ENCODE measurements at regions not wholly inside any gene's neighbourhood (a gene's known extent, or its start where the extent isn't known, plus 50 kb on each side); places are given as distances from the start of the nearest gene placed in this dataset.

- POLR2A ChIA-PET = no interaction called here
- CTCF ChIA-PET = no interaction called here
- Histone ChIP-seq H3K79me2 (ENCODE audit: control insufficient read depth, insufficient read depth, low read length) (no peaks in the 10 kb centered on the region), H3K4me1 (ENCODE audit: control insufficient read depth, extremely low read depth, insufficient read depth, low read length) (no peaks in the 10 kb centered on the region), H3K9me3 (replicated peaks; ENCODE audit: control insufficient read depth, insufficient read depth, low read length) (no peaks in the 10 kb centered on the region), H3K27me3 (ENCODE audit: control insufficient read depth in 2 of 2, insufficient read depth in 2 of 2, low read length in 2 of 2) (no peaks in the 10 kb centered on the region), H3K4me2 (ENCODE audit: insufficient read depth, low read length) (no peak overlapping the region), H3K4me3 (replicated peaks in 1 of 3; ENCODE audit: insufficient read depth in 1 of 3, low read depth in 1 of 3, low read length in 3 of 3) (no peak overlapping the region), H3K9me1 (replicated peaks; ENCODE audit: control insufficient read depth, extremely low read depth, insufficient read depth, low read length) (no peaks in the 10 kb centered on the region), H4K20me1 (replicated peaks; ENCODE audit: control insufficient read depth, extremely low read depth, insufficient read depth, low read length) (no peaks in the 10 kb centered on the region), H3K9ac (replicated peaks; ENCODE audit: extremely low read depth, insufficient read depth, low read length) (no peak overlapping the region), H2AFZ (ENCODE audit: low read depth, low read length) (no peak overlapping the region), H3K27ac (ENCODE audit: insufficient read depth, low read depth, low read length) (no peak overlapping the region), H3K36me3 (ENCODE audit: control insufficient read depth in 2 of 2, extremely low read depth in 1 of 2, insufficient read depth in 2 of 2, low read length in 2 of 2) (no peaks in the 10 kb centered on the region)
- no peak for FAIRE-seq
- no peak for DNase-seq (ENCODE audit: low read depth, low spot score)
- dilution Hi-C loops (cut with MboI; ENCODE audit: extremely low pct_ligation_motif_present, low sequenced_read_pairs) (no loop called here), intact Hi-C loops (cut with micrococcal nuclease) (no loop called here)
- no TSS peak for BruUV-seq (replicated peaks)
- TF ChIP-seq POLR2A (IDR thresholded peaks at IDR 0.05; ENCODE audit: low read depth, low read length) = no peak
- no peak for TF ChIP-seq POLR2AphosphoS5 (IDR thresholded peaks at IDR 0.05; ENCODE audit: insufficient read depth, low read depth, low read length)
- TF ChIP-seq, protein P1, sequence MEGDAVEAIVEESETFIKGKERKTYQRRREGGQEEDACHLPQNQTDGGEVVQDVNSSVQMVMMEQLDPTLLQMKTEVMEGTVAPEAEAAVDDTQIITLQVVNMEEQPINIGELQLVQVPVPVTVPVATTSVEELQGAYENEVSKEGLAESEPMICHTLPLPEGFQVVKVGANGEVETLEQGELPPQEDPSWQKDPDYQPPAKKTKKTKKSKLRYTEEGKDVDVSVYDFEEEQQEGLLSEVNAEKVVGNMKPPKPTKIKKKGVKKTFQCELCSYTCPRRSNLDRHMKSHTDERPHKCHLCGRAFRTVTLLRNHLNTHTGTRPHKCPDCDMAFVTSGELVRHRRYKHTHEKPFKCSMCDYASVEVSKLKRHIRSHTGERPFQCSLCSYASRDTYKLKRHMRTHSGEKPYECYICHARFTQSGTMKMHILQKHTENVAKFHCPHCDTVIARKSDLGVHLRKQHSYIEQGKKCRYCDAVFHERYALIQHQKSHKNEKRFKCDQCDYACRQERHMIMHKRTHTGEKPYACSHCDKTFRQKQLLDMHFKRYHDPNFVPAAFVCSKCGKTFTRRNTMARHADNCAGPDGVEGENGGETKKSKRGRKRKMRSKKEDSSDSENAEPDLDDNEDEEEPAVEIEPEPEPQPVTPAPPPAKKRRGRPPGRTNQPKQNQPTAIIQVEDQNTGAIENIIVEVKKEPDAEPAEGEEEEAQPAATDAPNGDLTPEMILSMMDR (IDR thresholded peaks at IDR 0.05; ENCODE audit: extremely low read depth in 1 of 2, insufficient read depth in 1 of 2, low read depth in 1 of 2, low read length in 2 of 2) = no peak
- TF ChIP-seq FOS (IDR thresholded peaks at IDR 0.05; ENCODE audit: borderline replicate concordance, insufficient read depth, low read length) = no peak
- TF ChIP-seq MYC (IDR thresholded peaks at IDR 0.05; ENCODE audit: low read depth, low read length) = no peak
These were observed 421.2 kb downstream of the TMEM182 start for GRCh38 chr2:103183061-103183460.

- Histone ChIP-seq H3K79me2 (ENCODE audit: control insufficient read depth, insufficient read depth, low read length) (no peaks in the 10 kb centered on the region), H3K4me2 (ENCODE audit: insufficient read depth, low read length) (no peak overlapping the region), H3K9me1 (replicated peaks; ENCODE audit: control insufficient read depth, extremely low read depth, insufficient read depth, low read length) (no peaks in the 10 kb centered on the region), H4K20me1 (replicated peaks; ENCODE audit: control insufficient read depth, extremely low read depth, insufficient read depth, low read length) (no peaks in the 10 kb centered on the region), H3K4me1 (ENCODE audit: control insufficient read depth, extremely low read depth, insufficient read depth, low read length) (no peaks in the 10 kb centered on the region), H3K9ac (replicated peaks; ENCODE audit: extremely low read depth, insufficient read depth, low read length) (no peak overlapping the region), H2AFZ (ENCODE audit: low read depth, low read length) (no peak overlapping the region), H3K36me3 (ENCODE audit: control insufficient read depth in 2 of 2, extremely low read depth in 1 of 2, insufficient read depth in 2 of 2, low read length in 2 of 2) (no peaks in the 10 kb centered on the region), H3K4me3 (replicated peaks in 1 of 3; ENCODE audit: insufficient read depth in 1 of 3, low read depth in 1 of 3, low read length in 3 of 3) (no peak overlapping the region), H3K9me3 (replicated peaks; ENCODE audit: control insufficient read depth, insufficient read depth, low read length) (peaks cover 2% of the 10 kb centered on the region), H3K27me3 (ENCODE audit: control insufficient read depth in 2 of 2, insufficient read depth in 2 of 2, low read length in 2 of 2) (no peaks in the 10 kb centered on the region), H3K27ac (ENCODE audit: insufficient read depth, low read depth, low read length) (no peak overlapping the region)
- POLR2A ChIA-PET = no interaction called here
- no peak for TF ChIP-seq POLR2A (IDR thresholded peaks at IDR 0.05; ENCODE audit: low read depth, low read length)
- TF ChIP-seq MYC (IDR thresholded peaks at IDR 0.05; ENCODE audit: low read depth, low read length) = no peak
- TF ChIP-seq, protein P1 (IDR thresholded peaks at IDR 0.05; ENCODE audit: extremely low read depth in 1 of 2, insufficient read depth in 1 of 2, low read depth in 1 of 2, low read length in 2 of 2) = no peak
- TF ChIP-seq POLR2AphosphoS5 (IDR thresholded peaks at IDR 0.05; ENCODE audit: insufficient read depth, low read depth, low read length) = no peak
- no peak for TF ChIP-seq GATA2 (IDR thresholded peaks at IDR 0.05; ENCODE audit: insufficient read depth, insufficient read length, low read depth, low read length)
- no peak for TF ChIP-seq FOS (IDR thresholded peaks at IDR 0.05; ENCODE audit: borderline replicate concordance, insufficient read depth, low read length)
- TF ChIP-seq JUN (IDR thresholded peaks at IDR 0.05; ENCODE audit: borderline replicate concordance, insufficient read depth, insufficient read length, low read depth) = no peak
- CTCF ChIA-PET = no interaction called here
- DNase-seq (ENCODE audit: low read depth, low spot score) (no peak), FAIRE-seq (no peak)
- dilution Hi-C loops (cut with MboI; ENCODE audit: extremely low pct_ligation_motif_present, low sequenced_read_pairs) = no loop called here
- no TSS peak for BruUV-seq (replicated peaks)
- intact Hi-C loops (cut with micrococcal nuclease) = no loop called here
These were observed 435.0 kb downstream of the TMEM182 start for GRCh38 chr2:103196802-103197201.

Measured in endothelial cell of umbilical vein (primary cell).